GM12891 (cell line): ENCODE measurements at regions not wholly inside any gene's neighbourhood (a gene's known extent, or its start where the extent isn't known, plus 50 kb on each side); places are given as distances from the start of the nearest gene placed in this dataset.

Experiments
- DNase-seq: peaks from one replicate; pipeline ENCODE4 v3.0.0; 2011; ENCODE audit warnings: low spot score; ENCODE audit not compliant: insufficient read length
- FAIRE-seq: peaks from 2 replicates; lab custom pipeline; 2011; peaks lifted over from hg19 to GRCh38; lab: Jason Lieb, UNC
- PAX5 ChIP-seq: IDR thresholded peaks from 2 replicates; pipeline ENCODE4 v1.6.1; 2011; ENCODE audit warnings: low read length, moderate library complexity, mild to moderate bottlenecking; ENCODE audit not compliant: insufficient read depth, severe bottlenecking
- POLR2A ChIP-seq: IDR thresholded peaks from 2 replicates; pipeline ENCODE4 v1.6.1; 2011; ENCODE audit warnings: low read depth, low read length, control low read depth
- POLR2AphosphoS5 ChIP-seq: IDR thresholded peaks from 2 replicates; pipeline ENCODE4 v1.6.1; 2011; ENCODE audit warnings: low read depth, low read length, control low read depth
- POU2F2 ChIP-seq: IDR thresholded peaks from 2 replicates; pipeline ENCODE4 v1.6.1; 2011; ENCODE audit warnings: low read depth, mild to moderate bottlenecking, control low read depth, low read length, moderate library complexity
- SPI1 ChIP-seq: IDR thresholded peaks from 2 replicates; pipeline ENCODE4 v1.6.1; 2011; ENCODE audit warnings: low read depth, low read length, control low read depth
- TAF1 ChIP-seq: IDR thresholded peaks from 2 replicates; pipeline ENCODE4 v1.6.1; 2011; ENCODE audit warnings: low read depth, low read length, control low read depth

GRCh38 chr16:60712144-60712543 is 1324.1 kb downstream of the CDH8 start:
- no peak for FAIRE-seq
- DNase-seq = no peak
- no peak for TF ChIP-seq POLR2A
- TF ChIP-seq TAF1 = no peak
- TF ChIP-seq POLR2AphosphoS5 = no peak
- no peak for TF ChIP-seq PAX5
- TF ChIP-seq SPI1 = no peak
- no peak for TF ChIP-seq POU2F2

- DNase-seq (no peak), FAIRE-seq (no peak)
- TF ChIP-seq POLR2AphosphoS5 (no peak), TAF1 (no peak), POLR2A (no peak), POU2F2 (no peak)
These were observed 1331.5 kb downstream of the CDH8 start for GRCh38 chr16:60704726-60705125.

- no peak for TF ChIP-seq TAF1
- TF ChIP-seq POLR2AphosphoS5 = no peak
- no peak for TF ChIP-seq POLR2A
- TF ChIP-seq POU2F2 = no peak
- TF ChIP-seq SPI1 = no peak
- no peak for DNase-seq
- FAIRE-seq = no peak
These were observed 1333.1 kb downstream of the CDH8 start for GRCh38 chr16:60703096-60703495.

- FAIRE-seq (no peak), DNase-seq (no peak)
- no peak for TF ChIP-seq PAX5
- TF ChIP-seq POLR2AphosphoS5 = no peak
These were observed 1349.4 kb downstream of the CDH8 start for GRCh38 chr16:60686824-60687223.

- FAIRE-seq (no peak), DNase-seq (no peak)
- TF ChIP-seq POLR2A (no peak), PAX5 (no peak), POLR2AphosphoS5 (no peak), TAF1 (no peak), POU2F2 (no peak), SPI1 (no peak)
These were observed 1352.2 kb downstream of the CDH8 start for GRCh38 chr16:60684002-60684401.

GRCh38 chr16:60682219-60682618 is 1354.0 kb downstream of the CDH8 start:
- TF ChIP-seq TAF1 (no peak), SPI1 (no peak), POLR2AphosphoS5 (no peak), POU2F2 (no peak), PAX5 (no peak), POLR2A (no peak)
- FAIRE-seq = no peak
- DNase-seq = no peak

- DNase-seq = no peak
- no peak for FAIRE-seq
- TF ChIP-seq SPI1 = no peak
- no peak for TF ChIP-seq PAX5
- TF ChIP-seq POLR2A = no peak
- TF ChIP-seq POLR2AphosphoS5 = no peak
- no peak for TF ChIP-seq TAF1
- TF ChIP-seq POU2F2 = no peak
These were observed 1355.2 kb downstream of the CDH8 start for GRCh38 chr16:60681043-60681442.

- FAIRE-seq = no peak
- TF ChIP-seq TAF1 (no peak), POLR2AphosphoS5 (no peak), POLR2A (no peak), PAX5 (no peak), SPI1 (no peak), POU2F2 (no peak)
These were observed 1361.2 kb downstream of the CDH8 start for GRCh38 chr16:60675022-60675421.

GRCh38 chr16:60674241-60674640 is 1362.0 kb downstream of the CDH8 start:
- TF ChIP-seq POLR2AphosphoS5 (no peak), POLR2A (no peak), SPI1 (no peak), TAF1 (no peak), PAX5 (no peak), POU2F2 (no peak)
- no peak for DNase-seq
- no peak for FAIRE-seq

More at GRCh38 chr16:60675022-60675421, 1361.2 kb downstream of the CDH8 start:
- no peak for DNase-seq

- no peak for TF ChIP-seq POU2F2
- TF ChIP-seq SPI1 = no peak
- TF ChIP-seq PAX5 = no peak
- TF ChIP-seq POLR2AphosphoS5 = no peak
- TF ChIP-seq TAF1 = no peak
- TF ChIP-seq POLR2A = no peak
- DNase-seq (no peak), FAIRE-seq (no peak)
These were observed 1380.6 kb downstream of the CDH8 start for GRCh38 chr16:60655514-60656153.

- TF ChIP-seq POLR2A (no peak), TAF1 (no peak), PAX5 (no peak), POU2F2 (no peak), SPI1 (no peak), POLR2AphosphoS5 (no peak)
- DNase-seq (no peak), FAIRE-seq (no peak)
These were observed 1384.9 kb downstream of the CDH8 start for GRCh38 chr16:60651346-60651745.
